Erythroblast (primary cell): ENCODE measurements at regions not wholly inside any gene's neighbourhood (a gene's known extent, or its start where the extent isn't known, plus 50 kb on each side); places are given as distances from the start of the nearest gene placed in this dataset.

ENCODE experiments used
- GATA1 ChIP-seq: IDR thresholded peaks from 2 replicates; pipeline ENCODE4 v1.6.1; 2011; ENCODE audit warnings: low read depth, mild to moderate bottlenecking, control low read depth, low read length, moderate library complexity
- POLR2A ChIP-seq: IDR thresholded peaks from 2 replicates; pipeline ENCODE4 v1.6.1; 2011; ENCODE audit warnings: mild to moderate bottlenecking, low read length

DNA sequence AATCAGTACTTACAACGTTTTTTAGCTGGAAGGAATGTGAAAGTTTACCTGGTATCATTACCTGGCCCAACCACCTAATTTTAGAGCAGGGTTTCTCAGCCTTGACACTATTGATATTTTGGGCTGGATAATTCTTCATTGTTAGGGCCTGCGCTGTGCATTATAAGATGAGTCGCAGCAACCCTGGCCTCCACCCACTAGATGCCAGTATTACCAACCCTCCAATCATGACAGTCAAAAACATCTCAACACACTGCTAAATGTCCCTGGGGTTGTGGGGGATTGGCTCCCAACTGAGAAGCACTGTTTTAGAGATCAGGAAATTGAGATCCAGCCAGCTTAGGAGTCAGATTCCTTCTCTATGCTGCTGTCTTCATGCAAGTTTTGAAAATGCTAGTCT, 265.3 kb upstream of the TCF4 start:
- no peak for TF ChIP-seq POLR2A
- TF ChIP-seq GATA1, result no peak
